AG10803 (cell line): ENCODE measurements at regions not wholly inside any gene's neighbourhood (a gene's known extent, or its start where the extent isn't known, plus 50 kb on each side); places are given as distances from the start of the nearest gene placed in this dataset.

Experiments used
- DNase-seq: peaks from one replicate; pipeline ENCODE4 v3.0.0; 2010; ENCODE audit warnings: low read depth
- H3K4me3 ChIP-seq: 2 replicates; pipeline ENCODE4 v1.5.1; 2011; ENCODE audit warnings: mild to moderate bottlenecking, low read length, control low read depth
- TF ChIP-seq, protein P1 (sequence below): conservative IDR thresholded peaks from 2 replicates; pipeline ENCODE4 v1.5.1; 2011; ENCODE audit warnings: mild to moderate bottlenecking, low read length, control low read depth, inconsistent platforms

DNA sequence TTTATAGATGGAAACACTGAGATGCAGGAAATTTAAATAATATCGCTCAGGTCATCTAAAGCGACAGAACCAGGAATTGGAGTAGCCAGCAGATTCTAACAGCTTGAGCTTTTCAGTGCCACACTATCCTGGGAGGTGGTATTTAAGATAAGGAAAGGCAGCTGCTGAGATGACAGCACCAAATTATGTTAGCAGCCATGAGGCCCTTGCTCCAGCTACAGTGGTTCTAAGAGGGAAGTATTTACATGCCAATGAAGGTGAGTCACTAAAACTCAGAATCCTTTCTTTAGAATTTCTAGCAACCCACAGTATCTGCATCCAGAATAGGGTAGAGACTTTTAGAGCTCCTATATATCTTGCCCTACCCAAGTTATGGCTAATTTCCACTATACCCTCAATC is 127.0 kb upstream of the VLDLR start:
- H3K4me3 ChIP-seq, result no peak overlapping the region
- DNase-seq, result peak; percentile 68
- TF ChIP-seq, protein P1, sequence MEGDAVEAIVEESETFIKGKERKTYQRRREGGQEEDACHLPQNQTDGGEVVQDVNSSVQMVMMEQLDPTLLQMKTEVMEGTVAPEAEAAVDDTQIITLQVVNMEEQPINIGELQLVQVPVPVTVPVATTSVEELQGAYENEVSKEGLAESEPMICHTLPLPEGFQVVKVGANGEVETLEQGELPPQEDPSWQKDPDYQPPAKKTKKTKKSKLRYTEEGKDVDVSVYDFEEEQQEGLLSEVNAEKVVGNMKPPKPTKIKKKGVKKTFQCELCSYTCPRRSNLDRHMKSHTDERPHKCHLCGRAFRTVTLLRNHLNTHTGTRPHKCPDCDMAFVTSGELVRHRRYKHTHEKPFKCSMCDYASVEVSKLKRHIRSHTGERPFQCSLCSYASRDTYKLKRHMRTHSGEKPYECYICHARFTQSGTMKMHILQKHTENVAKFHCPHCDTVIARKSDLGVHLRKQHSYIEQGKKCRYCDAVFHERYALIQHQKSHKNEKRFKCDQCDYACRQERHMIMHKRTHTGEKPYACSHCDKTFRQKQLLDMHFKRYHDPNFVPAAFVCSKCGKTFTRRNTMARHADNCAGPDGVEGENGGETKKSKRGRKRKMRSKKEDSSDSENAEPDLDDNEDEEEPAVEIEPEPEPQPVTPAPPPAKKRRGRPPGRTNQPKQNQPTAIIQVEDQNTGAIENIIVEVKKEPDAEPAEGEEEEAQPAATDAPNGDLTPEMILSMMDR, result no peak

DNA sequence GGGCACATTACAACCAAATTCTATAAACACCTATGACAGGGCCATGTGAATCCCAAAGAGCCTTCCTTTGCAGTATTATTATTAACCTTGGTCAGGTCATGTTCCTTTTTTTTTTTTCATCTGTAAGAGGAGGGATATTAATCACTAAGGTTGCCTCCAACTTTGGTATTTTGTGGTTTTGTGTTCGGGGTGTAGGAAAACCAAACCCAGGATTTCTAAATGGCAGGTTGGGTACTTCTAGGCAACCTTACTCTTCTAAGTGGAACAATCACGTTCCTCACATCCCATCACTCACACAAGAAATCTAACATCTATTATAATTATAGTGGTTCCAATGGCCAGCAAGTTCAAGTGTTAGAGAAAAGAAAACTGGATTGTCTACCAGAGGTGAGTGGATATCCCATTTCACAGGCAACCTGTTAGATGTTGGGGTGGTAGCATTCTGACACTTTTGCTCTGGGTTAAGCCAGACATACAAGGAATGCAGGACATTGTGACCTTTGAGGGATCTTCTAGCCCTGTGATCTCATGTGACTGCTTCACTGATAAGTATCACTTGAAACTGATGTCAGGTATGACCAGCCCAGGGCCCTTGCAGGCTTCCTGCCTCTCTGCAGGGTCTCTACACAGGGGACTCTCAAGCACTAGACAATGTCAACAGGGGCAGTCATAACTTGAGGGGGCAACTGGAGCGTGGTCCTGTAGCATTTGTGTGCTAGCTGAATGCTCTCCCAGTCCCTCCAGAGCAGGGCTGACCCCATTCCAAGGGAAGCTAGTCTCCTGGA is 126.2 kb upstream of the VLDLR start:
- DNase-seq, result no peak
- TF ChIP-seq, protein P1, result no peak

DNA sequence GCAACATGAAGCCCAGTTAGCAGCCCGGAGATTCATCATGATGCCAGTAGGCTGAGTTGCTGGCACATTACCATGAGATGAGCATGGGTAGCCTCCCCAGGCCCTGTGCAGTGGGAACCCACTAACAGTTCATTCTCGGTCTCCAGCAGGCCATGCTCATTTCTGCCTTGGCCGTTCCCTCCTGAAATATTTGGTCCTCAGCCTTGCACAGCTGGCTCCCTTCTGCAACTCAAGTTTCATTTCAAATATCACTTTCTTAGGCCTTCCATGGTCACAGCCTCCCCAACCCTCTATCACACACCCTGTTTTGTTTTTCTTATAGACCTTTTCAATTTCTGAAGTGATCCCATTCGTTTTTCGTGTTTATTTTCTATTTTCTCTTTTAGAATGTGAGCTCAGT is 125.4 kb upstream of the VLDLR start:
- DNase-seq, result no peak
- H3K4me3 ChIP-seq, result no peak overlapping the region
- TF ChIP-seq, protein P1, result no peak

More for the DNA sequence above, 126.2 kb upstream of the VLDLR start:
- H3K4me3 ChIP-seq, result no peak overlapping the region

DNA sequence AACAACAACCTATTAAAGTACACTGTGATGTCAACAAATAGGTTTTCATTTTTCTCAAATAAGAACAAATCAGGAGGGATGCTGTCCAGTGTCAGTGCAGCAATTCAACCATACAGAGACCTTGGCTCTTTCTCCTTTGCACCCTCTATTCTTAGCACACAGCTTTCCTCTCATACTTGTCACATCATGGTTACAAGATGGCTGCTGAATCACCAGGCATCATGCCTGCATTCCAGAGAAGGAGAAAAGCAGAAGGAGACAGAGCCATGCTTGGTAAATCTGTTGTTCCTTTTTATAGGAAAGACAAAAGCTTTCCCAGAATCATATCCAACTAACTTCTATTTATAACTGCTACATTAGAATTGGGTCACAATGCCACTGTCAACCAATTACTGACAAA is 124.7 kb upstream of the VLDLR start:
- TF ChIP-seq, protein P1, result no peak
- DNase-seq, result peak; percentile 14
- H3K4me3 ChIP-seq, result no peak overlapping the region

DNA sequence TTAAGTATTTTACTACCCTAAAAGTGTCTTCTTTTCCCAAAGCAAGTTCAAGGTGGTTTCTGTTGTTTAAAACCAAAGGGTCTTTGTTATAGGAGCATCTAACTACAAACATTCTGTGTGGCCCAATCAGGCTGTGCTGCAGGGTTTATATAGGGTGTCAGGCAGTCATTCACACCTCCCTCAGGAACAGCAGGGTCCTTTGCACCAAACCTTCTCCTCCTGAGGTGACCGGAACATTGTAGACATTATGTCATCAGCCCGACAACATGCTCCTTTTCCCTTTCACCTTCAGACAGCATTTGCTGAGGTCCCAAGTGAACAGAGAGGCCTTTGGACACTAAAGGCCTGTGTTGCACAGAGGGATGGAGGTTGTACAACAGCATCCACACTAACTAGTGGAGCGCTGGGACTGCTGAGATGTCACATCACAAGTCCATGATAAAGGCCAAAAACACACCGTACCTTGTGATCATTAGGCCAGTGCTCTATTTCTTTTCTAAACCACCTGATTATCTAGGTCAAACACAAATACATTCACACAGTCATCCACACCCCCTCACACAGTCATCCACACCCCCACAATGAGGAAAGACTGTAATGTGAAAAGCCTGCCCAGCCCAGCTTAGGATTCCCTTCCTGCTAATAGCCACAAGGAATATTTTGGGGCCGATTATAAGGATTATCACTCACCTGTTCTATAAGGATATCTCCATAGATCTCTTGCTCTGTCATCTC is 123.8 kb upstream of the VLDLR start:
- DNase-seq, result no peak
- H3K4me3 ChIP-seq, result no peak overlapping the region
- TF ChIP-seq, protein P1, result no peak

DNA sequence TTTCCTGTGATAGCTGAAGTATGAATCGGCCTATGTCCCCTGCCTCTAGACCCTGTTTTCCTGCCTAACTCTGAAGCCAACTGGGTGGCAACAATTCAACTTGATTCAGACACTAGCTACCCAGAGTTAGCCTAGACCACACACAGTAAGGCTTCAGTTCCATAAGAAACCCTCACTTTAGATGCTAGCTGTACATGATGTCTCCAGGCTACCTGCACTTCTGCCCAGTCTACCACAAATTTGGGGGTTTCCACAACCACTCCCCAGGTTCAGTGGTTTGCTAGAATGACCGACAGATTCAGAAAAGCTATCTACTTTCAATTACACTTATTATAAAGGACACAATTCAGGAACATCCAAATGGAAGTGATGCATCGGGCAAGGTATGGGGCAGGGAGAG is 119.4 kb upstream of the VLDLR start:
- no peak overlapping the region for H3K4me3 ChIP-seq
- DNase-seq, result no peak
- TF ChIP-seq, protein P1, result no peak

DNA sequence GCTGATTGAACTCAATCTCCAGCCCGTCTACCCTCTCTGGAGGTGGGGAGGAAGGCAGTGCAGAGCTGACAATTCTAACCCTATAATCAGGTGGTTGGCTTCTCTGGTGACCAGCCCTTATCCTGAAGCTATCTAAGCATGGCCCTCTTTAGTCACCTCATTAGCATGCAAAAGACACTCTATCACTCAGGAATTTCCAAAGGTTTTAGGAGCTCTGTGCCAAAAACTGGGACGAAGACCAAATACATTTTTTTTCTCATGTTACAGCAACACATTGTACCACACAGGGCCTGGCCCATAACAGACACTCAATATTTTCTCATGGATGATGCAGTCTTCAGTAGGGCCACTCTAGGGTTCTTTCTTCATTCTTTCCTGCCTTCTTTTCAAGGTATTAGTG is 118.8 kb upstream of the VLDLR start:
- no peak overlapping the region for H3K4me3 ChIP-seq
- TF ChIP-seq, protein P1, result no peak
- peak; percentile 61 for DNase-seq
